Stimulated activated effector memory CD8-positive, alpha-beta T cell treated with anti-CD3 and anti-CD28 coated beads, Interleukin-12 subunit alpha, Interleukin-12 subunit beta, amount 100 ng/mL, for 72 hours (primary cell): ENCODE measurements at regions not wholly inside any gene's neighbourhood (a gene's known extent, or its start where the extent isn't known, plus 50 kb on each side); places are given as distances from the start of the nearest gene placed in this dataset.

ENCODE experiments used
- ATAC-seq: fragments of 150-1000 bp; cut with Tn5 transposase; 2 replicates; pipeline ENCODE4 v1.10.0; 2021
- DNase-seq, 2 donors: peaks; one replicate each; pipeline ENCODE4 v3.0.0; 2021 to 2022; ENCODE audit warnings: low spot score in 2 of 2
- H3K27ac Mint-ChIP-seq: one replicate; pipeline ENCODE4 v1.8.0; 2022; ENCODE audit warnings: mild to moderate bottlenecking, mixed read lengths
- H3K36me3 Mint-ChIP-seq: one replicate; pipeline ENCODE4 v1.8.0; 2022; ENCODE audit warnings: mild to moderate bottlenecking, mixed read lengths
- H3K4me1 Mint-ChIP-seq: one replicate; pipeline ENCODE4 v1.8.0; 2022; ENCODE audit warnings: mixed read lengths
- H3K4me3 Mint-ChIP-seq: one replicate; pipeline ENCODE4 v1.8.0; 2022; ENCODE audit warnings: mild to moderate bottlenecking, mixed read lengths
- H3K9me3 Mint-ChIP-seq: one replicate; pipeline ENCODE4 v1.8.0; 2022; ENCODE audit warnings: mixed read lengths

- DNase-seq (peak; percentile 10 to 53), ATAC-seq (peak; percentile 80)
- Mint-ChIP-seq H3K9me3 (peaks cover 11% of the 10 kb centered on the region), H3K4me1 (peaks cover 42% of the 10 kb centered on the region), H3K27ac (peak overlapping the region; percentile 29), H3K36me3 (no peaks in the 10 kb centered on the region), H3K4me3 (peak overlapping the region; percentile 54)
These were observed 49.6 kb upstream of the KIF2A start for GRCh38 chr5:62256161-62257019.
